ENCODE measurements at regions not wholly inside any gene's neighbourhood (a gene's known extent, or its start where the extent isn't known, plus 50 kb on each side); places are given as distances from the start of the nearest gene placed in this dataset.
"Not testable (repeated sequence)": the region's sequence is repeated elsewhere in the genome, so short reads cannot be mapped to it uniquely, and the experiment has no call there.

GRCh38 chr7:51409934-51410333 lies 93.3 kb upstream of the COBL start:
- not testable (repeated sequence) for DNase-seq (ENCODE audit: low read depth, low spot score); H3K4me3 ChIP-seq (ENCODE audit: low read length)
- WGBS (ENCODE audit: insufficient coverage, insufficient read length): no CpG with 5 or more reads among the region's 3 CpGs

GRCh38 chr7:51397608-51398007 lies 81.0 kb upstream of the COBL start:
- no CpG with 5 or more reads among the region's 3 CpGs for WGBS (ENCODE audit: insufficient coverage, insufficient read length)
- not testable (repeated sequence) for H3K4me3 ChIP-seq (ENCODE audit: low read length); H3K36me3 ChIP-seq (ENCODE audit: control insufficient read depth, insufficient read depth, low read length); H3K27ac ChIP-seq (ENCODE audit: low read length); H3K27me3 ChIP-seq (ENCODE audit: control insufficient read depth, insufficient read depth, low read length); H3K4me1 ChIP-seq (ENCODE audit: control insufficient read depth, insufficient read depth, low read length); DNase-seq (ENCODE audit: low read depth, low spot score); H3K9me3 ChIP-seq (ENCODE audit: control insufficient read depth, insufficient read depth, low read length)

More at GRCh38 chr7:51409934-51410333, 93.3 kb upstream of the COBL start:
- not testable (repeated sequence) for H3K4me1 ChIP-seq (ENCODE audit: control insufficient read depth, insufficient read depth, low read length); H3K36me3 ChIP-seq (ENCODE audit: control insufficient read depth, insufficient read depth, low read length); H3K27me3 ChIP-seq (ENCODE audit: control insufficient read depth, insufficient read depth, low read length); H3K27ac ChIP-seq (ENCODE audit: low read length); H3K9me3 ChIP-seq (ENCODE audit: control insufficient read depth, insufficient read depth, low read length)

- H3K27me3 ChIP-seq (ENCODE audit: control insufficient read depth, insufficient read depth, low read length); DNase-seq (ENCODE audit: low read depth, low spot score); H3K9me3 ChIP-seq (ENCODE audit: control insufficient read depth, insufficient read depth, low read length); H3K27ac ChIP-seq (ENCODE audit: low read length); H3K4me3 ChIP-seq (ENCODE audit: low read length); H3K4me1 ChIP-seq (ENCODE audit: control insufficient read depth, insufficient read depth, low read length); H3K36me3 ChIP-seq (ENCODE audit: control insufficient read depth, insufficient read depth, low read length): not testable (repeated sequence)
- WGBS (ENCODE audit: insufficient coverage, insufficient read length): no CpG with 5 or more reads among the region's 6 CpGs
These were observed 76.4 kb upstream of the COBL start for GRCh38 chr7:51393003-51393402.

GRCh38 chr7:51389952-51390351 lies 73.3 kb upstream of the COBL start:
- not testable (repeated sequence) for H3K27ac ChIP-seq (ENCODE audit: low read length); DNase-seq (ENCODE audit: low read depth, low spot score); H3K4me1 ChIP-seq (ENCODE audit: control insufficient read depth, insufficient read depth, low read length); H3K9me3 ChIP-seq (ENCODE audit: control insufficient read depth, insufficient read depth, low read length); H3K27me3 ChIP-seq (ENCODE audit: control insufficient read depth, insufficient read depth, low read length); H3K4me3 ChIP-seq (ENCODE audit: low read length); H3K36me3 ChIP-seq (ENCODE audit: control insufficient read depth, insufficient read depth, low read length)
- WGBS (ENCODE audit: insufficient coverage, insufficient read length): no CpG with 5 or more reads among the region's 8 CpGs

- not testable (repeated sequence) for H3K9me3 ChIP-seq (ENCODE audit: control insufficient read depth, insufficient read depth, low read length); H3K27ac ChIP-seq (ENCODE audit: low read length); H3K4me1 ChIP-seq (ENCODE audit: control insufficient read depth, insufficient read depth, low read length); DNase-seq (ENCODE audit: low read depth, low spot score); H3K36me3 ChIP-seq (ENCODE audit: control insufficient read depth, insufficient read depth, low read length); H3K27me3 ChIP-seq (ENCODE audit: control insufficient read depth, insufficient read depth, low read length); H3K4me3 ChIP-seq (ENCODE audit: low read length)
- WGBS (ENCODE audit: insufficient coverage, insufficient read length): no CpG with 5 or more reads among the region's 22 CpGs
These were observed 72.7 kb upstream of the COBL start for GRCh38 chr7:51389216-51389812.

- H3K4me3 ChIP-seq (ENCODE audit: low read length); H3K27ac ChIP-seq (ENCODE audit: low read length); H3K36me3 ChIP-seq (ENCODE audit: control insufficient read depth, insufficient read depth, low read length); H3K4me1 ChIP-seq (ENCODE audit: control insufficient read depth, insufficient read depth, low read length); H3K9me3 ChIP-seq (ENCODE audit: control insufficient read depth, insufficient read depth, low read length); H3K27me3 ChIP-seq (ENCODE audit: control insufficient read depth, insufficient read depth, low read length); DNase-seq (ENCODE audit: low read depth, low spot score): not testable (repeated sequence)
- no CpG with 5 or more reads among the region's 16 CpGs for WGBS (ENCODE audit: insufficient coverage, insufficient read length)
These were observed 71.6 kb upstream of the COBL start for GRCh38 chr7:51388241-51388640.

GRCh38 chr7:51386806-51387568 lies 70.4 kb upstream of the COBL start:
- H3K27me3 ChIP-seq (ENCODE audit: control insufficient read depth, insufficient read depth, low read length); DNase-seq (ENCODE audit: low read depth, low spot score); H3K27ac ChIP-seq (ENCODE audit: low read length); H3K36me3 ChIP-seq (ENCODE audit: control insufficient read depth, insufficient read depth, low read length); H3K9me3 ChIP-seq (ENCODE audit: control insufficient read depth, insufficient read depth, low read length); H3K4me3 ChIP-seq (ENCODE audit: low read length); H3K4me1 ChIP-seq (ENCODE audit: control insufficient read depth, insufficient read depth, low read length): not testable (repeated sequence)
- WGBS (ENCODE audit: insufficient coverage, insufficient read length): no CpG with 5 or more reads among the region's 34 CpGs

GRCh38 chr7:51386184-51386583 lies 69.6 kb upstream of the COBL start:
- not testable (repeated sequence) for H3K4me1 ChIP-seq (ENCODE audit: control insufficient read depth, insufficient read depth, low read length); H3K4me3 ChIP-seq (ENCODE audit: low read length); H3K9me3 ChIP-seq (ENCODE audit: control insufficient read depth, insufficient read depth, low read length); H3K27ac ChIP-seq (ENCODE audit: low read length); H3K27me3 ChIP-seq (ENCODE audit: control insufficient read depth, insufficient read depth, low read length); DNase-seq (ENCODE audit: low read depth, low spot score); H3K36me3 ChIP-seq (ENCODE audit: control insufficient read depth, insufficient read depth, low read length)
- WGBS (ENCODE audit: insufficient coverage, insufficient read length): no CpG with 5 or more reads among the region's 17 CpGs

- no CpG with 5 or more reads among the region's 7 CpGs for WGBS (ENCODE audit: insufficient coverage, insufficient read length)
- not testable (repeated sequence) for H3K27me3 ChIP-seq (ENCODE audit: control insufficient read depth, insufficient read depth, low read length); H3K4me1 ChIP-seq (ENCODE audit: control insufficient read depth, insufficient read depth, low read length)
These were observed 65.6 kb upstream of the COBL start for GRCh38 chr7:51382243-51382642.

GRCh38 chr7:51376420-51377092 lies 59.9 kb upstream of the COBL start:
- H3K4me3 ChIP-seq (ENCODE audit: low read length): no peak overlapping the region
- no CpG with 5 or more reads among the region's 4 CpGs for WGBS (ENCODE audit: insufficient coverage, insufficient read length)
- H3K36me3 ChIP-seq (ENCODE audit: control insufficient read depth, insufficient read depth, low read length): no peaks in the 10 kb centered on the region
- H3K27me3 ChIP-seq (ENCODE audit: control insufficient read depth, insufficient read depth, low read length): no peaks in the 10 kb centered on the region
- no peaks in the 10 kb centered on the region for H3K9me3 ChIP-seq (ENCODE audit: control insufficient read depth, insufficient read depth, low read length)
- H3K27ac ChIP-seq (ENCODE audit: low read length): no peak overlapping the region
- DNase-seq (ENCODE audit: low read depth, low spot score): no peak
- H3K4me1 ChIP-seq (ENCODE audit: control insufficient read depth, insufficient read depth, low read length): no peaks in the 10 kb centered on the region

More at GRCh38 chr7:51382243-51382642, 65.6 kb upstream of the COBL start:
- not testable (repeated sequence) for H3K36me3 ChIP-seq (ENCODE audit: control insufficient read depth, insufficient read depth, low read length); H3K4me3 ChIP-seq (ENCODE audit: low read length); DNase-seq (ENCODE audit: low read depth, low spot score); H3K9me3 ChIP-seq (ENCODE audit: control insufficient read depth, insufficient read depth, low read length); H3K27ac ChIP-seq (ENCODE audit: low read length)

Data from iPS DF 6.9 (cell line).